ENCODE measurements at regions not wholly inside any gene's neighbourhood (a gene's known extent, or its start where the extent isn't known, plus 50 kb on each side); places are given as distances from the start of the nearest gene placed in this dataset.

DNA sequence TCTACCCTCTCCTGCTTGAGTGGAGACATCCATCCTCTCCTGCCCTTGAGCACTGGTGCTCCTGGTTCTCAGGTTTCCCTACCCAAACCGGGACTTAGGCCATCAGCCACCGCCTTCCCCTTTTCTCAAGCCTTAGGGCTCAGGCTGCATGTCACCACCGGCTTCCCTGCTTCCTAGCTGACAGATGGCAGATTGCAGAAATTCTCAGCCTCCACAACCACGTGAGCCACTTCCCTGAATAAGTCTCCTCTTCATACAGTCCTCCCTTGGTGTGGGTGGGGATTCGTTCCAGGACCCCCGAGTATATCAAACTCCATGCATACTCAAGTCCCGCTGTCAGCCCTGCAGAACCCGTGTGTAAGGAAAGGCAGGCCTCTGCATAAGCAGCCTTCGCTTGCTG is 203.5 kb upstream of the ZNF32 start:
- no peak for TF ChIP-seq POLR2A (IDR thresholded peaks at IDR 0.05)
- TF ChIP-seq, protein P1, sequence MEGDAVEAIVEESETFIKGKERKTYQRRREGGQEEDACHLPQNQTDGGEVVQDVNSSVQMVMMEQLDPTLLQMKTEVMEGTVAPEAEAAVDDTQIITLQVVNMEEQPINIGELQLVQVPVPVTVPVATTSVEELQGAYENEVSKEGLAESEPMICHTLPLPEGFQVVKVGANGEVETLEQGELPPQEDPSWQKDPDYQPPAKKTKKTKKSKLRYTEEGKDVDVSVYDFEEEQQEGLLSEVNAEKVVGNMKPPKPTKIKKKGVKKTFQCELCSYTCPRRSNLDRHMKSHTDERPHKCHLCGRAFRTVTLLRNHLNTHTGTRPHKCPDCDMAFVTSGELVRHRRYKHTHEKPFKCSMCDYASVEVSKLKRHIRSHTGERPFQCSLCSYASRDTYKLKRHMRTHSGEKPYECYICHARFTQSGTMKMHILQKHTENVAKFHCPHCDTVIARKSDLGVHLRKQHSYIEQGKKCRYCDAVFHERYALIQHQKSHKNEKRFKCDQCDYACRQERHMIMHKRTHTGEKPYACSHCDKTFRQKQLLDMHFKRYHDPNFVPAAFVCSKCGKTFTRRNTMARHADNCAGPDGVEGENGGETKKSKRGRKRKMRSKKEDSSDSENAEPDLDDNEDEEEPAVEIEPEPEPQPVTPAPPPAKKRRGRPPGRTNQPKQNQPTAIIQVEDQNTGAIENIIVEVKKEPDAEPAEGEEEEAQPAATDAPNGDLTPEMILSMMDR (IDR thresholded peaks at IDR 0.05): no peak
